HG03064 (cell line): ENCODE measurements at regions not wholly inside any gene's neighbourhood (a gene's known extent, or its start where the extent isn't known, plus 50 kb on each side); places are given as distances from the start of the nearest gene placed in this dataset.
"Not testable (repeated sequence)": the region's sequence is repeated elsewhere in the genome, so short reads cannot be mapped to it uniquely, and the experiment has no call there.

ENCODE experiments used
- ATAC-seq: cut with Tn5 transposase; IDR thresholded peaks from one replicate; pipeline ENCODE4 v1.9.1; 2021; ENCODE audit warnings: low read depth; ENCODE audit not compliant: unreplicated experiment

DNA sequence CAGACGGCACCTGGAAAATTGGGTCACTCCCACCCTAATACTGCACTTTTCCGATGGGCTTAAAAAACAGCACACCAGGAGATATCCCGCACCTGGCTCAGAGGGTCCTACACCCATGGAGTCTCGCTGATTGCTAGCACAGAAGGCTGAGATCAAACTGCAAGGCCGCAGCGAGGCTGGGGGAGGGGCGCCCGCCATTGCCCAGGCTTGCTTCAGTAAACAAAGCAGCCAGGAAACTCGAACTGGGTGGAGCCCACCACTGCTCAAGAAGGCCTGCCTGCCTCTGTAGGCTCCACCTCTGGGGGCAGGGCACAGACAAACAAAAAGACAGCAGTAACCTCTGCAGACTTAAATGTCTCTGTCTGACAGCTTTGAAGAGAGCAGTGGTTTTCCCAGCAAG is 830.2 kb upstream of the GYPC start:
- ATAC-seq = not testable (repeated sequence)

DNA sequence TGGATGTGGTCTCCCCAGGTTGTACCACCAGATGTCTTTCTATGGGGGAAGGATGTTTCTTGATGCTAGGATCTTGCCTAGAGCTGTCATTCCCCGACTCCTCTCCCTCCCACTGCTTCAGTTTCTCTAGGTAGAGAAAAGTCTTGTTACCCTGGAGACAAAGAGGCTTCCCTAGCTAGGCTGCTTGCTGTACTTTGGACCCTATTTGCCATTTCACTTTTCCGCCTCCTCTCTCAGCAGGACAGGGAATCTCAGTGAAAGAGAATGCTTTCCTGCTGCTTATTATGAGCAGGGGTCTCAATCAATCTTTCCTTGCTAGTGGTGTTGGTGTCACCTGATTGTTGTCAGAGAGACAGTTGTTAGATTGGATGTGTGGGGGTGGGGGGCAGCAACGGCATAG is 818.8 kb upstream of the GYPC start:
- ATAC-seq = no peak

DNA sequence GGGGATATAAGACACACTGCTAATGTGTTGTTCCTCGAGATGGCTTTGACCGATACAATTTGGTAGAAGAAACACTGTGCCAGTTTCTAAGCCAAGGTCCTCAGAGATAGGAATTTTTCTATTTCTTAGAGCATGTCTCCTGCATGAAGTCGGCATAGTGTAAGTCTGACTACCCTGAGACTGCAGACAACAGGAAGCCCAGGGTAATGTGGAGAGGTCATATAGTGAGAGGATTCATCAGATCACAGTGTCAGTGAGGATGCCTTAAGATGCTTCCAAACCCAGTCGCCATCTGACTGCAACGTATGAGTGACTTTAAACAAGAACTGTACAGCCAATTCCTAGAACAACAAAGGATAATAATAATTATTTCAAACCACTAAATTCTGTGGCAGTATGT is 818.3 kb upstream of the GYPC start:
- no peak for ATAC-seq

DNA sequence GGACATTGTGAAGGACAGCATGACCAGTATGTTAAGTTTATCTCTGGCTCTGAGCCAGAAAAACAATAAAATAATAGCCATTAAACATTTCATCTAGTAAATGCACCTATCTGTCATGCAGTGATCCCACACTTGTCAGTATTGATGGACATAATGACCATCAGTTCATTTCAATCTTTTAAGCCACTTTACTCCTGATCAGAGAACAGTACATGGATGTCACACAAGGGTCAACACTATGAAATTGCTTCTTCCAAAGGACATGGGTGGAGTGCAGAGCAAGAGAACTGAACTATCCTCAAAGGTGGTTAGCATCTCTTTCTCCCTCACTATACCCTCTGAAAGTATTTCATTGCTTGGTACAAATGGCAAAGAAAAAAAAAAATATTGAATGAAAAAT is 816.0 kb upstream of the GYPC start:
- no peak for ATAC-seq

DNA sequence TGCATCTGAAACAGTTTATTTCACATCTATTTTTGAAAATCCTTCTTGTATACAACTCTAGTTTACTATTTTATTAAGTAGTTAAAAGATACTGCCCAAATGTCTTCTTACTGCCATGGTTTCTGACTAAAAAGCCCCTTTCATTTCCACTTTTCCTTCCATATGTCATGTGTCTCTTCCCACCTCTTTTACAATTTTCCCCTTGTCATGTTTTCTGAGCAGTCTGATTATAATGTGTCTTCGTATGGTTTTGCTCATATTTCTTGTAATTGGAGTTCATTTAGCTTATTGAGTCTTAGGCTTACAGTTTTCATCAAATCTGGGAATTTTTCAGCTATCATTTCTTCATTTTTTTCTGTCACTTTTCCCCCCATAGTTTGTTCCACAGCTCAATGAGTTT is 813.9 kb upstream of the GYPC start:
- no peak for ATAC-seq

DNA sequence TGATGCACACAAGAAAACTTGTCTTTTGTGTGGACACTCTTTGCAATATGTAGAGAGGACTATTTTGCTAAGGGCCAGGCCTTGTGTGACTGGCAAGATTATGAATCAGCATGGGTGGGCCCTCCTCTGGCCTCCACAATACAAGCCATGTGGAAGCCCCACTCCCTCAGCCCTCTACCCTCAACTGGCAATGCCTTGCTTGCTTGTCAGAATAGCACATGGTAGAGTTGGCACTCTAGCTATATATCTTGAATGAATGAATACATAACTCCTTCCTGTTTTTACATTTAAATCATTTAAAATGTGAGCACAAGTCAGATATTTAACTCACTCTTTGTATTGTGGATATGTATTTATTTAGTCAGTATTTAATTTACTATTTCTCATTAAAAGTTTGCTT is 805.4 kb upstream of the GYPC start:
- ATAC-seq = no peak

DNA sequence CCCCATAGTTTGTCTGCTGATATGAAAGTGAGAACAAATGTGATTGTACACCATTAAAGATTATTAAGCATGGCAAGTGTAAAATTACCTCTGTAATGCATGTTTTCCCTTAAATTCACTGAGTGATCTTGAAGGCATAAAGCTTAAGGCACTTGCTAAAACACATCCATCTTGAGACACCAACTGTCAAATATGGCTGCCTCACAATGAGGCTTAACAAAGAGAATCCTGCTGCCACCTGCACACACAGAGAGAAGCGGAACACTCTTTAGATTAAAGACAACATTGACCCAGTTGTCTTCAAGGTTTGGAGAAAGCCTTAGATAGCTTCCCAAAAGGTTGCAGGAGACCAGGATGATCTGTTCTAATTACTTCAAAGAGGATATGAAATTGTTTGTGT is 803.6 kb upstream of the GYPC start:
- no peak for ATAC-seq

DNA sequence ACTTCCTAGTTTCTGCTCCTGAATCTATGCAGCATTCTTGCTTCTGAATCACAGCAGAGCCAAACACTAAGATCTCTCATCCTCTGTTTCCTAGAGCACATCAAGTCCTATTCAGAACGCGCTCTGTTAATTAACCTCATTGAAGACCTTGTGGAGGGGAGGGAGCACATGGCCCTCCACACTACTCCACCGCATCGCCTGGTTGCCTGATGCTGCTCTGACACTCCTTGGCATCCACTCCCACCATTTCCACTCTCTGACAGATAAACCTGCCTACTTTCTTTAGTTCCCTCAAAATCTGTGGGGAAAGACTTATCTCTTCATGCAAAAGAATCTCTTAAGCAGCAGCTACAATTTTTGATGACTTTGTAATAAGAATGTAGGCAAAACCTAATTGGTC is 802.3 kb upstream of the GYPC start:
- ATAC-seq = no peak

DNA sequence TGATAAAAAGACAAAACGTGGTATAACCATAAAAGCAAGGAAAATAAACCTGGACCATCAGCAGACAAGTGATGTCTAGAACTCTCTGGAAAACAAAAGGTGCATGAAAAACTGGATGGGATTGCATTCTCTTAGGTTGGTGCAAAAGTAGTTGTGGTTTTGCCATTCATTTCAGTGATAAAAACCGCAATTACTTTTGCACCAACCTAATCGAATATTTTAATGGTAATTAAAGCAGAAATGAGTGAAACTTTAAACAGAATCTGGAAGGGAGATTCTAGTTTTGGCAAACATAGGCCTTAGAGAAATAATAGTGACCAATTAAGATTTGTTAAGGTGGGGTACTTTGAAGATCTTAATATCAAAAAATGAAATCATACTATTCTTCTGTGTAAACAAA is 800.8 kb upstream of the GYPC start:
- ATAC-seq = no peak

DNA sequence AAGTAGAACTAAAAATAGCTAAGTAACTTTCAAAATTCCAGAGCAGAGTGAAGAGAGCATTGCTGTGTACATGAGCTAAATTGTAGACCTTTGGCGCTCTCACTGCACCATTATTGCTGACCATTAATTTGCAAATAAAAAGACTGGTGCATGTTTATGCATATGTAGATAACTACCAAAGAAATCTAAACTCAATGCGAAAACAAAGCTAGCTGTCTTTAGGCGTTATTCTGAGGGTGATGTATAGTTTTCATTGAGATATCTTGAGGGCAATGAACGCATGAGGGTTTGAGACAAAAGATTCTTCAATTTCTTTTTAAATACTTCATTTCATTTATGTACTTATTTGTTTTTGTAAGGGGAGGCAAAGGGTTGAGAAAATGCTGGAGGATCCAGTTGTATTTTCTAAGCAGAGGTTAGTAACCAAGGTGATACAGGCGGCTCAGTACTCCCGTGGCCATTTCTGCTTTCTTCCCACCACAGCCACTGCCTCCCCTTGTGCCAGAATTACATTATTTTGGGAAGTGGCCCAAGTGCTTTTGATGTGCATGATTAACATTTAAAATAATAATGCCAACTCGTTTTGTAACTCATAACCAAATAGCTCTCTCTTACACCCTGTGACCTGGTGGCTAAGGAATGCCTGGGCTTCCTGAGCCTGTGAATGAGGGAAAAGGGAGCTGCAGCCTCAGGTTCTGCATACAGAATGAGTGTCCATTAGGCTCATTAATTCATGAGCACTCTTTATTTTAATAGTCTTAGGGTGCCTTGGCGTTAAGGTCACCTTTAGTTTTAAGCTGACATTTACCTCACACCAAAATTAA is 797.8 kb upstream of the GYPC start:
- ATAC-seq = no peak

DNA sequence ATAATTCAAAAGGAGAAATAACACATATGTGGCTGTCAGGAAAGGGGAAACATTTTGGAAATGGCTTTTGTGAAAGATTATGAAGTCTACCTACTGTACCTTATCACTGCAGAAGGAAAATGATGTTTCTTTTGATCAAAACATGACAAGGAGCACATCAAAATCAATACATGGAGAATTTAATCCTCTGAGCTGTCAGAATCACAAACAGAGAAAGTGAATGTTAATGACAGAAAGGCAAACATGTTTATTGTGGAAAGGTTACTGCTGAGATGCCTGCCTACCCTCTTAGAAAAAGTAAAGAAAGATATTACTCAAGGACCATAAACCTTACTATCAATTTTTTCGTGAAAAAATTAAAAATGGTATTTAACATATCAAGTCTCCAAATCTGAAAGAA is 794.5 kb upstream of the GYPC start:
- ATAC-seq = no peak

DNA sequence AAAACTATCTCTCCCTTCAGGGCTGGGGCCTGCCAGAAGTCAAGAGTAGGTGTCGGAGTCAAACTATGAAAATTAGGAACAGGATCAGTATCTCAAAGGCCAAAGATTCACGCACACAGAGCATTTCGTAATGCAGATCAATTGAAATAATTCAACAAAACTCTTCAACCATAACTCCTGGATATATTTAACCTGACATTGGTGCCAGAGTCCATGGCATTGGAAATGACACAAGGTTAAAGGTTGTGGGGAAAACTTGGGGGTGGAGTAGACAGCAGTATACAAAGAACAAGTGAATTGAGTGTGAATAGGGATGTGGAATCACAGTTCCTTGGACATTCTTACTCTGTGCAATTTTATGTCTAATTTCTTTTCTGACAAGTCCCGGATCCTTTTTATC is 788.0 kb upstream of the GYPC start:
- no peak for ATAC-seq

DNA sequence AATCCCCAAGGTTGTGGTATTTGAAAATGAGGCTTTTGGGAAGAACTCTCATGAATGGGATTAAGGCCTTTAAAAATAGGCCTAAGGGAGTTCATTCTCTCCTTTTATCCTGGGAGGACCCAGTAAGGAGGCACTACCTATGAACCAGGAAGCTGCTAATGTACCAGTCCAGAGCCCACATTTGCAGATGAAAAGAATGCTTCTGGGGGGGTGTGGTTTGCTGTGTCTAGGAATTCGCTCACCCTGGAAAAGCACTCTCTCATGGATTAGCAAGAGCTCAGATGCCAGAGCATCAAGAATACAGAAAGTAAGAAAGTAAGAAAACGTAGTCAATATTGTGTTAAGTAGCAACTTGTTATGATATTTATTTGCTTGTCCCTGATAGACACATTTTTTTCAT is 785.7 kb upstream of the GYPC start:
- no peak for ATAC-seq

DNA sequence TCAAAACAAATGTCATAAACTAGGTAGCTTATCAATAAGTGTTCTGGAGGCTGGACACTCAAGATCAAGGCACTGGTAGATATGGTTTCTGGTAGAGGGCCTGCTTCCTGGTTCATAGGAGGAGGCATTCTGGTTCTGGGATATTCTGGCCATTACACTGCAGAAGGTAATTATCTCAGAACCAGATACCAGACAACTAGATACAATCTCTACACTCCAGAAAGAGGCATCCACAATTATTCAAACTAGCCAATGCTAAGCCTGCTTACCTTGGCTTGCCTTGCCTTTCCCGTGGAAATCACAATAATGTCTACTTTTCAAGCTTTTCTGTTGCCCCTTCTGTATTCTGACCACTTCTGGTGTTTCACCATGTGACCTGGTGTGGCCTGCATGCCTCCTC is 785.2 kb upstream of the GYPC start:
- no peak for ATAC-seq

DNA sequence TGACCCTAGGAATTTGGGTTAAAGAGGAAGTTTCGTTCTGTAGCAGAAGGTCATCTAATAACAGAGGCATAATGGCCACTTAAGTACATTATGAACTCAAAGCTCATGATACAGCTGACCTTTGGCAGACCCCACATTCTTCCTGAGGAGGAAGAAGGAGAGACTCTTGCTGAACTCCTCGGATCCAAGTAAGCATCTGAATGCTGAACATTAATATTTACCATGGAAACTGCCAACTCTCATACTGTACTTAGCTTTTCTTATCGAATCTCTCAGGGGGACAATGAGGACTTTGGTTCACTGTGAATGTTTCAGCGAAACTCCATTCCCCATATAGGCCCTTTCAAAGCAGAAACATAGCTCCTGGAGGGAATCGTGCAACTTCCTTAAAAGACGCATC is 781.4 kb upstream of the GYPC start:
- no peak for ATAC-seq

DNA sequence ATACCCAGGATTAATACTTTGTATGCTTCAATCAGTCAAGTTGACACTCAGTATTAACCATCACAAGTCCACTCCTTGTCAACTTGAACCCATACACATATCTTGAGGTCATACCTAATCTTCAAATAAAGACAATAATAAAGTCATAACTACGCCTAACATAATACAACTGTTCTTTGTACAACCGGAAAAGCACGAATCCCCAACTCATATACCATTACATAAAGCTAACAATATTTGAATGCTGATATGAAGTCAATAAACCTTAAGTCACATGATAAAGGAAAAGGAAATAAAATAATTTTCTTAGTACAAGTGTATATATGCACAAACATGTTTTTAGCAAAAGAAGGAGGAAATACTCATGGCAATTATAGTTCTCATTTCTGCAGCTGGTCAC is 770.6 kb upstream of the GYPC start:
- no peak for ATAC-seq

DNA sequence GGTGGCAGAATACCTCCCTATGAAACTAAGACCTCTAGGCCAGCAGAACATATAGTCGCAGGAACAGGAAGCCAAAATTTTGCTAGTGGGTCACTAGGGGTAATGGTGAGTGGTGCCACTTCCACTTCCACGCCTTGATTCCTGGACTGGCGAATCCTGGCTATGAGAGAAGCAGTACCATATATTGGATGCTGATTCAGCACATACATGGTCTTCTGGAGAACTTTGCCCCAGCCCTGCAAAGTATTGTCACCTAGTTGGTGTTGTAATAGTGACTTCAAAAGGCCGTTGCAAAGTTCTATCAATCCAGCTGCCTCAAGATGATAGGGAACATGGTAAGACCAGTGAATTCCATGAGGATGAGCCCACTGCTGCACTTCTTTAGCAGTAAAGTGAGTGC is 769.8 kb upstream of the GYPC start:
- no peak for ATAC-seq

DNA sequence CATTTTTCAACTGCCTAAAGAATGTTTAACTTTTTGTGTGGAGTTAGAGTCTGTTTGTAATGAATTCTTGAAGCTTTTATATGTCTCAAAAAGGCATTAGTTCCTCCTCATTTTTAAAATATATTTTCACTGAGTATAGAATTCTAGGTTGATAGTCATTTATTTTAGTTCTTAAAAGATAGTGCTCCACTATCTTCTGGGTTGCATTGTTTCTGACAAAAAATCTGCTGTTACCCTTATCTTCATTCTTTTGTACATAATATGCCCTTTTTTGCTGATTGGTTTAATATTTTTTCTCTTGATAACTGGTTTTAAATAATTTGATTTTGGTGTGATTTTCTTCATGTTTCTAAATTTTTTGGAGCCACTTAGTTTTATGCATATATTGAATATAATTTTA is 754.7 kb upstream of the GYPC start:
- ATAC-seq = no peak

DNA sequence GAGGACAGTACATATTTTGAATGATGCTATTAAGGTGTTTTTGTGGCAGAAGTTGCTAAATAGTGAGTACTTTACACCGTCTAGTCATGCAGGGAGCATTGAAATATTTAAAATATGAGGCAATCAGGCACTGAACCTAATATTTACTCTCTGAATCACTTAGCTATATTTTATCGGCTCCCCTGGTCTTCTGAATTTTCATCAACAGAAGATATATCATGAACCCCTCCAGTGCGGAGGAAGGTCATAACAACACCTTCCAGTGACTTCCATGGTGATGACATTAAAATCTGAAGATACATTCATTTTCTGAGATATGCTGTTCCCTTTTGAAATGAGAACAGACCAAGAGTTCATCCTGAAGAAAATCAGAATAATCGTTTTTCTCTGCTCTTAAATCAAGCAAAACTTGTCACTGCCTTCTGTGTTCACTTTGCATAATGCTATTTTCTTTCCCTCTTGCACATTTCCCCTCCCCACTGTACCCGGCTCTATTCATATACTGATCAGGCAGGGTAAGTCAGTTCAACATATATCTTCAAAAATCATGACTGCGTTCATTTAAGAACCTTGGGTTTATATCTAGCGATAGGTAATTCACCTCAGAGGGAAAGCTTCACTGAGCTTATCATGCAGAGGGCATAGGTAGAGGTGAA is 729.9 kb upstream of the GYPC start:
- no peak for ATAC-seq

DNA sequence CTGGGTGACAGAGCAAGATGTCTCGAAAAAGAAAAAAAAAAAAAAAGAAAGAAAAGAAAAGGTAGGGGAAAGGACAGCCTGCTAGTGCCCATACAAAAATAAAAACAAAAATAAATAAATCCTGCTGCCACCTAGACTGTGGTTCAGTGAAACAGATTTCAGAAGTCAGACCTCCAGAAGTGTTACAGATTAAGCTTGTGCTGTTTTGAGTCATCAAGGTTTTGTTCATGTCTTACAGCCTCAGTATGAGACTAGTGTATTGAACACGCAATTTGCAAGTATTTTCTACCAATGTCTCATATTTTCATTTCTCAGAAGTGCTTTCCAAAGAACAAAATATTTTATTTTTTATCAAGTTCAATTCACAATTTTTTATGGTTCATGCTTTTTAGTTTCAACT is 720.4 kb upstream of the GYPC start:
- ATAC-seq = no peak

DNA sequence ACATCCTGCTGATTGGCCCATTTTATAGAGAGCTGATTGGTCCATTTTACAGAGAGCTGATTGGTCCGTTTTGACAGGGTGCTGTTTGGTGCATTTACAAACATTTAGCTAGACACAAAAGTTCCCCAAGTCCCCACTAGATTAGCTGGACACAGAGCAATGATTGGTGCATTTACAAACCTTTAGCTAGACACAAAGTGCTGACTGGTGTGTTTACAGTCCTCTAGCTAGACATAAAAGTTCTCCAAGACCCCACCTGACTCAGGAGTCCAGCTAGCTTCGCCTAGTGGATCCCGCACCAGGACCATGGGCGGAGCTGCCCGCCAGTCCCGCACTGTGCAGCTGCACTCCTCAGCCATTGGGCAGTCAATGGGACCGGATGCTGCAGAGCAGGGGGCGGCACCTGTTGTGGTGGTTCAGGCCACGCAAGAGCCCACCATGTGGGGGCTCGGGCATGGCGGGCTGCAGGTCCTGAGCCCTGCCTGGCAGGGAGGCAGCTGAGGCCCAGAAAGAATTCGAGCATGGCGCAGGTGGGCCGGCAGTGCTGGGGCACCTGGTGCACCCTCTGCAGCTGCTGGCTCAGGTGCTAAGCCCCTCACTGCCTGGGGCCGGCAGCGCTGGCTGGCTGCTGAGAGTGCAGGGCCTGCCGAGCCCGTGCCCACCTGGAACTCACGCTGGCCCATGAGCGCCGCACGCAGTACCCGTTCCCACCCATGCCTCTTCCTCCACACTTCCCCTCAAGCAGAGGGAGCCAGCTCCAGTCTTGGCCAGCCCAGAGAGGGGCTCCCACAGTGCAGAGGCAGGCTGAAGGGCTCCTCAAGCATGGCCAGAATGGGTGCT is 713.2 kb upstream of the GYPC start:
- no peak for ATAC-seq

DNA sequence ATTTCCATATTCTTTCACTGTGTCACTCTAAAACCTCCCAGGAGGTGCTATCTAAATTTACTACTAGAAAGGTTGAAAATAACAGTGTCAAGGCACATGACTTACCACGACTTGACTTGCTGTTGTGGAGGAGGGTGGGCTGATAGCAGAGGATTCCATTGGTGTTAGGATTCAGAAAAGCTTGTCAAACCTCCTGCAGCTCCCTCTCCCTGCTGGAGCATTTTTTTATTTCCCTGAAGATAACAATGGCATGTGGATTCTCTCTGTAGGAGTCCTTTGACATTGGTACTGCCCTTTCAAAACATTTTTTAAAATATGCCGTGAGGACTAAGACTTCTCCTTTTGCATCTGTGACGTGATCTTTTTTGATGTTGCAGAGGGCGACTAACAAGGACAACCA is 696.9 kb upstream of the GYPC start:
- no peak for ATAC-seq
